NCI-H1694 treated with DMSO at 0.1 percent for 48 hours (cell line): ENCODE measurements at regions not wholly inside any gene's neighbourhood (a gene's known extent, or its start where the extent isn't known, plus 50 kb on each side); places are given as distances from the start of the nearest gene placed in this dataset.
A peak's percentile ranks its signal among the peaks of the same experiment; 100 is the strongest.

Experiments
- DNase-seq: peaks from one replicate; lab custom pipeline; 2025; lab: John Stamatoyannopoulos, UW

DNA sequence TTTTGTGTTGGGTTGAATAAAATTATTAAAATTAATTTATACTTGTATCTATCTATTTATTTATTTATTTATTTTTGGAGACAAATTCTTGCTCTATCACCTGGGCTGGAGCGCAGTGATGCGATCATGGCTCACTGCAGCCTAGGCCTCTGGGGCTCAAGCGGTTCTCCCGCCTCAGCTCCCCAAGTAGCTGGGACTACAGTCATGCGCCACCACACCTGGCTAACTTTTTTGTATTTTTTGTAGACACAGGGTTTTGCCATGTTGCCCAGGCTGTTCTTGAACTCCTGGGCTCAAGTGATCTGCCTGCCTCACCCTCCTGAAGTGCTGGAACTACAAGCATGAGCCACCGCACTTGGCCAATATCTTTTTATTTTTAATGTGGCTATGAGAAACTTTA lies 134.7 kb upstream of the SPDL1 start:
- DNase-seq = no peak

GRCh38 chr5:169445191-169445590 lies 138.4 kb upstream of the SPDL1 start:
- DNase-seq = no peak

GRCh38 chr5:169442913-169443784 lies 140.4 kb upstream of the SPDL1 start:
- DNase-seq = no peak

DNA sequence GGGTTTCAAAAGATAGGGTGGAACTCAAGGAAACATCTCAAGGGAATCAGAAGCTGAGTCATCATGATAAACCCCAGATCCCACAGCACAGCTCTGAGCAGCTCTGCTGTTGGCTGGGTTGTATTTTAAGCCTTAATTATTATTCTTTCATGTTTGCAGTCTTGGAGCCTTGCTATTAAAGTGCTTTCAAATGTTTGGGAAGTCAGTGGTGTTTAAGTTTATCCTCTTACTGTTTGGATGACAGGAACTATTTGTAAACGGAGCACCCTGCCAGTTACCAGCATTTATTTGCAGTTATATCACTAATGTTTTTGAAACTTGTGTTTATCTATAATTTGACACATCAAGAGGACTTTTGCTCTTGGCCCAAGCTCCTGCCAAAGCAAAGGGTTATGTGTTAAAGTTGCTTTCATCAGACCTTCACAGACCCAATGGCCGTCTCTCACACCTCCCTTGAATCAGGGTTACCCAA lies 141.1 kb upstream of the SPDL1 start:
- no peak for DNase-seq

DNA sequence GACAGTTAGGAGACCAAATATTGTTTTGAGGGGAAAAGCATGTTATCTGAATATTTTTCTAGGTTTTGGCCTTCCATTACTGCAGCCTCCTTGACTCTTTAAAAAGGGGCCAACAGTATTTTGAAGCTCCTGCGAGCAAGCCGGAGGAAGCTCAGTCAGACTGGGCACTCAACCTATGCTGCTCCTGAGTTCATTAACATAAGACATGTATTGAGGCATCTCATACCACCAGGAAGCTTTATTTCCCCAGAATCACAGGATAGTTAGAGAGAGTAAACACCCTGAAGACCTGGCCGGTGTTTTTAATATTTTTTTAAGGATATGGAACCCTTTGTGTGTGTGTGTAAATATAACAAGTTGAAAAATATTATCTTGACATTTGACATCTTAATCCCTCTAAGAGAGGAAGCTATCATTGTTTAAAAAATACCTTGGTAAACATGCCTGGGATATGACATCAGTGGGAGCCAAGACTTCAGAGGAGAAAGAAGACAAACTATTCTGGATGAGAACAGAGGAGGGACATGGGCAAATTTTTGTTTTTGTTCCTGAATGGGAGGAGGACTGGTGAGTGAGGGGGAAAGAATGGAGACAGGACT lies 139.3 kb upstream of the SLIT3 start:
- no peak for DNase-seq

GRCh38 chr5:169439362-169439761 lies 138.4 kb upstream of the SLIT3 start:
- no peak for DNase-seq

DNA sequence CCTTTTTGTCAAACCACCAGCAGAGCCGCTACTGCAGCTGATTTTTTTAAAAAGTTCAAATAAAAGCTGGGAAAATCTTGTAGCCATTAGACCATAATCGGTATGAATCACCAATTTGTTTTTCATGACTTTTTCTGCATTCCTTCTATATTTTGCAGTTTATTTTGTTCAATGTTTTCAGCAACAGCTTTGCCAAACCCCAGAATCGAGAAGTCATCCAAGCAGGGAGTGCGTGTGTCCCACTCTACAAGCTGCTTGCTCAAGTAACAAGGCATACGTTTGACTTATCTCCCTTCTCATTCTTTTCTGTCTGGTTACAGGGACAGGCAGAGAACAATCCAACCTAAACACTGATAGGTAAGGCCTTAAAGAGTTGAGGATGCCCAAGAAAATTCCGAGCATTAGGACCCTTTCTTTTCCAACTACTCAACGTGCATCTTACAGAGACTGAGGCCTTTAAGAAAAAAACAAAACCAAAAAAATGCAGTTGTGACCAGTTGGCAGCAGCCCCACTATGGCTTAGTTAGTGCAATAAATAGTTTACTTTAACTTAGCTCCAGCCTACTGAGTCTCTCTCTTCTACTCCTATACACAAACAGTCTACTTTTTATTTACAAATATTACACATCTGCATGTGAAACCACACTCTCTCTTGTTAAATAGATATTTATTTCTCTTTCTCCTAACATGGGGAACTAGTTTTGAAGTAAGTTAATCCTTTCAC lies 134.7 kb upstream of the SLIT3 start:
- DNase-seq = no peak

DNA sequence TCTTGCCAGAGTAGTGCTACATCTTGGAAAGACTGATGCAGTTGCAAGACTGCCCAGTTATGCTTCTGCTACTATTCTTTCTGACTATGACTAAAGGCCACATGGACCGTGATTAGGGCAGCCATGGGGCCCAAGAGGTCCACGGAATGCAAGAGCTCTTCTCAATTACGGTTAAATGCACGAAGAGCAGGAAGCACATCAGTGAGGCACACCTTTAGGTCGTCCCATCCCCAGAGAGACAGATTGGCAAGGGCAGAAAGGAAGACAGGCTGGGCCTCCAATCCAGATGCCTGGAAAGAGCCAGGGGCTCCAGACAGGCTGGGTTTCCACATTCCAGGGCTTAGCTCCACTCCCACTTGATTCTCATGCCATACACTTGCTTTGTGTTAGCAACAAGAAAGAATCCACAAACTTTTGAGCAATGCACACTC lies 132.3 kb upstream of the SLIT3 start:
- DNase-seq = no peak

DNA sequence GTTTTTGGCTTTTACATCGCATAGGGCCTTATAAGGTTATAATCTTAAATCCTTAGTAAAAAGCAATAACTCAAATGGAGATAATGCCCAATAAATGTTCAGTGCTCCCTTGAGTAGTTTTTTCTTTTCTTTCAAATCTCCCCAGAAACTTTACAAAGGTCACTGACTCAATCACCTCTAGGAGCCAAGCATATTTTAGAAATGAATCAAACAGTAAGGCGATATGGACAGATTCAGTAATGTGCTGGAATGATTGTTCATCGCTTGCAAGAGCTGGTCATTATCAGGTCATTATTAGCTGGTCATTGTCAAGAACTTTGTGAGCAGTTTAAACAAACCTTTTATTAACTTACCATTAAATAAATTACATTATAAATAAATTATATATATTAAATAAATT lies 130.4 kb upstream of the SLIT3 start:
- no peak for DNase-seq

DNA sequence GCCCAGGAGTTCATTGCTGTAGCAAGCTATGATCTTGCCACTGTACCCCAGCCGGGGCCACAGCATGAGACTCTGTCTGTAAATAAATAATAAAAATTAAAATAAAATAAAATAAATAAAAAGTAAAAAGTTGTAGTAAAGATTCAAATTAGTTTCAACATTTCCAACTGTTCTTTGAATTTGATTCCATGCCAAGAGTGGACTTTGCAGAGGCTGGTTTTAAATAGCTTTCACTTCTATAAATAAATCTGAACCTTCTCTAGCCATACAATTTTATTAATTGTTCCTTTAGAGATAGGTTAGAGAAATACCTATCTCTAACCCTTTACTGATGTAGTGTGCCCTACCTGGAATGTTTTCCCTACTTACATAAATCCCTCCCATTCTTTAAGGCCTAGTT lies 129.7 kb upstream of the SLIT3 start:
- DNase-seq = no peak

DNA sequence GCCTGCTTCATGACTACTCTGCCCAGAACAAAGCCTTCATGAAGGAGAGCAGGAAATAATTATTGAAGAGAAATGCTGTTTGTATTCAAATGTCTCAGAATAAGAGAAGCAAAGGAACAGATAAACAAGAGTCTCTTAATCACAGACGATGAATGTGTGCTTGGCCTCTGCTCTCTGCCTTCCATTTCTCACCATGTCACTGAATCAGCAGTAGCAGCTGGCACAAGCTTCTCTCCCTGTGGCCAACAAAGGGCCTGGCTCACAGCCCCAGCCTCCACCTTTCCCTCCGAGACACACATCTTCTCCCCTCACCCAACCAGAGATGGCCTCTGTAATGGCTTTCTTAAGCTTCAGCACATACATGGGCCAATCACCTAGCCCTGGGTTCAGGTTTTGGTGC lies 128.1 kb upstream of the SLIT3 start:
- no peak for DNase-seq

- no peak for DNase-seq
These were observed 125.8 kb upstream of the SLIT3 start for GRCh38 chr5:169426784-169427183.

DNA sequence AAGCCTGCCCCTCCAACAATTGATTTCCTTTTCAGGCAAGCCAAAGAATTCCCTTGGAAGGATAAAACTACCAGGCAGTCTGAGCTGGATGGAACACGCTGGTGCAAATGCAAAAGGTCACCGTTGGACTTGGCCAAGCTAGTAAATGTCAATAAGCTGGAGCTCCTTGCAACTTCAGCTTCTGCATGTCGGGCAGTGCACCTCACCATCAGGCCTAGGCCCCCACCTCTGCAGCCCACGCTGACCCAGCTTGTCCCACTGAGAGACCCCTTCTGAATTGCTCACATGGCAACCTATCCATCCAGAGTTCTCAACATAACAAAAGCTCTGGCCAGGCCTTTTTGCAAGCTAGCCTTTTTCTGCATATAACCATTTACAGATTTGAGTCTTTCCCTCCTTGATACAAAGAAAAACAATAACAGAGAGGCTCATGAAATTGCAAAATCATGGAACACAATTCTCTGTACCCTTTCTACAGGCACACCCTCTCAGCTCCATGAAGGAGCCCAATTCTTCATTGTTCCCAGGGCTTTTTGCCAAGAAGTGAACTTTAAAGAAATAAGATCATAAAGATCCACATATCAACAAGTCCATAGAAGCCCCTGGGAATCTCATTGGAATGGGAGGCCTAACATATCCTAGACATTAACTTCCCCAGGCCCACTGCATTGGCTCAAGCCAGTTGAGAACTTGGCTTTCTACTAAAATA lies 123.9 kb upstream of the SLIT3 start:
- no peak for DNase-seq

DNA sequence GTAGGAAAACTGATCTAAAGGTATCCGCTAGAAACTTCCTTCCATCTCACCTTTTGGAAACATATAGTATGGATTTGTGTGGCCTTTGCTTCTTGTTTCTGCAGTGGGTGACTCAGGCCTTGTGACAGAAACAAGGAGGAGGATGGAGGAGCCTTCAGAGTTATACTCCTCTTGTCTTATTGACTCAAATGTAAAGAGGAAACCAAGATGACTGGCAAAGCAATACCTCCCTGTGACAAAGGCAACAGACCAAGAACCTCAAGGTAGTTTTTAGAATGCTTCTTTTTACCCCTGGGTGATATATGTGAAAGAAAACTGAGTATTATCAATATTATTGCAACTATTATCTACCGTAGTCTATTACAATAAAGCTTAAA lies 123.3 kb upstream of the SLIT3 start:
- no peak for DNase-seq

GRCh38 chr5:169423580-169424278 lies 122.8 kb upstream of the SLIT3 start:
- DNase-seq = no peak

DNA sequence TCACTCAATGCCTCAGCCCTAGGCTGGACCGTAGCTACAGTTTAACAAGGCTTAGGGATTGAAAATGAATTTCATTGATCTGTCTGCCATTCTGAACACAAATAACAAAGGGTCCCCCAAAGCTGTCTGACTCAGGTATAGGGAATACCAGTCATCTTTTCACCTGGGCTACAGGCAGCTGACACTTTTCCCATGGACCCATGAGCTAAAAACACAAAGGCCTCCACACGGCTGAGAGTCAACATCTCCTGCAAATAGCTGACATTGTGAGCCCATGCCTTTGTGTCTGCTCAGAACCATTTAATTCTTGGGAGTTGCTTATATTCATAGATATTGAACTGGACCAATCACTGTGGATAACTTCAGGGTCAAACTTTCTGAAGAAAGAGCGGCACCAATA lies 121.1 kb upstream of the SLIT3 start:
- no peak for DNase-seq

DNA sequence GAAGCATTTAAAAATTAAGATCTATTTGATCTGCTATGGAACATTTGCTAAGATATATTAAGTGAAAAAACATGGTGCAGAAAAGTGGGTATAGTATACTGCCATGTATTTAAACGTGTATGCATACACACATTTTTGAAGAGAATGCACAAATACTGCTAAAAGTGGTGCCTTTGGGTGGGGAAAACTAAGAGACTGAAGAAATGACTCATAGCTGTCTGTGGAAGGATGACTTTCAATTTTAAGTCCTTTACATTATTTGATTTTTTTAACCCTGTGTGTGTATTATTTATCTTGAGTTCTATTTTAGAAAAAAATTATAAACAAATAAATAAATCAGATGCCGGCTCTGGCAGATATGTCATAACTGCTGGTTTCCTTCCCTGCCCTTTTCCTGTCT lies 120.7 kb upstream of the SLIT3 start:
- DNase-seq = no peak

GRCh38 chr5:169417676-169418075 lies 116.7 kb upstream of the SLIT3 start:
- peak; percentile 5 for DNase-seq

- DNase-seq = no peak
These were observed 115.8 kb upstream of the SLIT3 start for GRCh38 chr5:169416583-169417196.

- DNase-seq = no peak
These were observed 115.0 kb upstream of the SLIT3 start for GRCh38 chr5:169415948-169416347.

DNA sequence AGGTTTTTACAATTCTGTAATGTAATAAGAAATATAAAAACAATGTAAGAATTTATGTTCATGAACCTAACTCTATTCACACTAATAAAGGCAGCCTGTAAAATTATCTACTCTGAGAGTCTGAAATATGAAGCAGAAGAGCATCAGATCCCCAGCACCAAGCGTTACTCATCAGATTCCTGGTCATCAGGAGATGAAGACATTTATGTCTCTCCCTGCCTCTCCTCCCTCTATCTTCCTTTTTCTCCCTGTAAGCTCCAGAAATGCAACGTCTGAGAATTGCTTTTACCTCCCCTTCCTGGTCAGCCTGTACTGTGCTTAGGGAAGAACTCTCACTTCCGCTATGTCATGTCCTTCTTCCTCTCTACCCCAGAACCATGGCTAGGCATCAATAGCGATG lies 114.4 kb upstream of the SLIT3 start:
- no peak for DNase-seq
